Left lung (tissue), 4 donors: ENCODE measurements at regions not wholly inside any gene's neighbourhood (a gene's known extent, or its start where the extent isn't known, plus 50 kb on each side); places are given as distances from the start of the nearest gene placed in this dataset.

ENCODE experiments used
- ATAC-seq: fragments of 200-7000 bp; cut with Tn5 transposase; one replicate; pipeline ENCODE4 v1.9.1; 2020; ENCODE audit warnings: moderate library complexity
- DNase-seq, 4 donors: peaks; one replicate each; pipeline ENCODE4 v3.0.0-alpha.2; 2013 to 2020
- H3K27ac ChIP-seq, 2 donors: fragments of 200-600 bp; sonication (generic) in 1 of 2; one replicate each; pipeline versions ENCODE4 v1.5.0 to v1.8.0; 2020 to 2021
- H3K27me3 ChIP-seq, 2 donors: fragments of 200-600 bp; sonication (generic) in 1 of 2; one replicate each; pipeline versions ENCODE4 v1.5.0 to v1.8.0; 2020 to 2021
- H3K36me3 ChIP-seq, 2 donors: fragments of 200-600 bp; sonication (generic) in 1 of 2; one replicate each; pipeline versions ENCODE4 v1.5.0 to v1.8.0; 2020 to 2021
- H3K4me1 ChIP-seq, 2 donors: fragments of 200-600 bp; one replicate each; pipeline ENCODE4 v1.8.0; 2021
- H3K4me3 ChIP-seq, 2 donors: fragments of 200-600 bp; sonication (generic) in 1 of 2; one replicate each; pipeline versions ENCODE4 v1.5.0 to v1.8.0; 2020 to 2021; ENCODE audit warnings: mild to moderate bottlenecking in 1 of 2
- H3K9me3 ChIP-seq, 2 donors: fragments of 200-600 bp; sonication (generic) in 1 of 2; one replicate each; pipeline versions ENCODE4 v1.5.0 to v1.8.0; 2020 to 2021
- CTCF ChIP-seq, 2 donors: fragments of 200-600 bp; sonication (generic) in 1 of 2; IDR thresholded peaks; one replicate each; pipeline versions ENCODE4 v1.5.0 to v1.8.0; 2021; ENCODE audit warnings: antibody characterized with exemption in 2 of 2
- intact Hi-C, 2 donors: fragments of 100-400 bp; cut with DNase I; formaldehyde crosslinking; loops; one replicate each; pipeline versions ENCODE4 v1.11.2 to v1.14.2; 2022
- donor health status: DM: no; HTN: yes; CAD: no.
- donor health status: DM: no; HTN: no; CAD: no.

GRCh38 chr4:11106190-11106589, 322.5 kb downstream of the HS3ST1 start:
- no peak overlapping the region for H3K4me3 ChIP-seq
- no peaks in the 10 kb centered on the region for H3K9me3 ChIP-seq

DNA sequence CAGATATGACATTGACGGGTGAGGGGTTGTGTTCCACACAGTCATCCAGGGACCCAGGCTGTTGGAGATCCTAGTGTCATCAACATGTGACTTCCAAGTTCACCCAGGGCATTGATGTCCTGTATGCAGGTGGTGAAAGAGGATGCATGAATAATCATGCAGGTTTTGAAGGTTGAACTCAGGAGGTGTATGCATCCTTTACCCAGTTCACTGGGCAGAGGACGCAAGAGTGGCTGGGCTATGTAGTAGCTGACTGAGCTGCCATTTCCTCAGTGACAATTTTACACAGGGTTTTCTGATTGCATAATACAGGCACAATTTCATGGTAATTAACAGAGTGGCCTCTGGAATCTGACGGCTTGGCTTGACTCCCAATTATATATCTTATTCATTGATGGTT, 323.0 kb downstream of the HS3ST1 start:
- DNase-seq (no peak), ATAC-seq (no peak)
- TF ChIP-seq CTCF (IDR thresholded peaks at IDR 0.05): no peak
- Histone ChIP-seq H3K4me3 (no peak overlapping the region), H3K36me3 (no peaks in the 10 kb centered on the region), H3K9me3 (no peaks in the 10 kb centered on the region), H3K27ac (no peak overlapping the region), H3K4me1 (no peaks in the 10 kb centered on the region), H3K27me3 (no peaks in the 10 kb centered on the region)
- intact Hi-C loops: no loop called here

More at GRCh38 chr4:11106190-11106589, 322.5 kb downstream of the HS3ST1 start:
- ATAC-seq (no peak), DNase-seq (no peak)
- intact Hi-C loops: no loop called here
- H3K27ac ChIP-seq: no peak overlapping the region
- no peak for TF ChIP-seq CTCF (IDR thresholded peaks at IDR 0.05)
- H3K27me3 ChIP-seq: no peaks in the 10 kb centered on the region
- no peaks in the 10 kb centered on the region for H3K36me3 ChIP-seq
- no peaks in the 10 kb centered on the region for H3K4me1 ChIP-seq

DNA sequence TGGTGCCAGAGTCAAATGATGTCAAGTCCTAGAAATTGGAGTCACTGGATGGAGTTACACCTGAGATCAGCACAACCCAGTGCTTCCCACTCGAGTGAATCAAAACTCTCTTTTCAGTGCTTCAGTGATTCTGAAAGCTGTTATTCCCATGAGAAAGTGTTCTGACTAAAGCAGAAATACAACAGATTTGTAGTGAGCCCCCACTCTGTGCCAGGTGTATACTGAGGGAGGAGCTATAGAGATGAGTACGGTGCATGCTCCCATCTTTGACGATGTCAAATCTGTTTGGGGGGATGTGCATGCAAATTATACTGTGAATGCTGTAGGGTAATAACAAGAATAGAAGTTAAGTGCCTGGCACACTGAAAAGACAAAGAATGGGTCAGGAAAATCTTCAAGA, 330.2 kb downstream of the HS3ST1 start:
- no peak for ATAC-seq
- no peaks in the 10 kb centered on the region for H3K9me3 ChIP-seq
- no peak overlapping the region for H3K27ac ChIP-seq
- no peak for TF ChIP-seq CTCF (IDR thresholded peaks at IDR 0.05)
- H3K4me3 ChIP-seq: no peak overlapping the region
- no peaks in the 10 kb centered on the region for H3K36me3 ChIP-seq
- H3K4me1 ChIP-seq: no peaks in the 10 kb centered on the region
- no peaks in the 10 kb centered on the region for H3K27me3 ChIP-seq
- intact Hi-C loops: no loop called here
- no peak for DNase-seq

- H3K27me3 ChIP-seq: no peaks in the 10 kb centered on the region
- no peaks in the 10 kb centered on the region for H3K36me3 ChIP-seq
- no peaks in the 10 kb centered on the region for H3K9me3 ChIP-seq
- no peak for TF ChIP-seq CTCF (IDR thresholded peaks at IDR 0.05)
- intact Hi-C loops: no loop called here
- no peak overlapping the region for H3K27ac ChIP-seq
- DNase-seq (no peak), ATAC-seq (no peak)
- H3K4me3 ChIP-seq: no peak overlapping the region
- no peaks in the 10 kb centered on the region for H3K4me1 ChIP-seq
Measured at GRCh38 chr4:11097725-11098124, 331.0 kb downstream of the HS3ST1 start.

GRCh38 chr4:11081006-11081405, 347.7 kb downstream of the HS3ST1 start:
- Histone ChIP-seq H3K9me3 (peaks cover 0 to 2% of the 10 kb centered on the region in 2 donors), H3K4me1 (no peaks in the 10 kb centered on the region), H3K27ac (no peak overlapping the region), H3K4me3 (no peak overlapping the region), H3K36me3 (no peaks in the 10 kb centered on the region), H3K27me3 (no peaks in the 10 kb centered on the region)
- ATAC-seq (no peak), DNase-seq (no peak)
- no peak for TF ChIP-seq CTCF (IDR thresholded peaks at IDR 0.05)
- intact Hi-C loops: no loop called here
